COLO829 (cell line): ENCODE measurements at regions not wholly inside any gene's neighbourhood (a gene's known extent, or its start where the extent isn't known, plus 50 kb on each side); places are given as distances from the start of the nearest gene placed in this dataset.
"Not testable (repeated sequence)": the region's sequence is repeated elsewhere in the genome, so short reads cannot be mapped to it uniquely, and the experiment has no call there.

ENCODE experiments used
- DNase-seq: peaks from one replicate; pipeline ENCODE4 v3.0.0; 2012; ENCODE audit warnings: low spot score

DNA sequence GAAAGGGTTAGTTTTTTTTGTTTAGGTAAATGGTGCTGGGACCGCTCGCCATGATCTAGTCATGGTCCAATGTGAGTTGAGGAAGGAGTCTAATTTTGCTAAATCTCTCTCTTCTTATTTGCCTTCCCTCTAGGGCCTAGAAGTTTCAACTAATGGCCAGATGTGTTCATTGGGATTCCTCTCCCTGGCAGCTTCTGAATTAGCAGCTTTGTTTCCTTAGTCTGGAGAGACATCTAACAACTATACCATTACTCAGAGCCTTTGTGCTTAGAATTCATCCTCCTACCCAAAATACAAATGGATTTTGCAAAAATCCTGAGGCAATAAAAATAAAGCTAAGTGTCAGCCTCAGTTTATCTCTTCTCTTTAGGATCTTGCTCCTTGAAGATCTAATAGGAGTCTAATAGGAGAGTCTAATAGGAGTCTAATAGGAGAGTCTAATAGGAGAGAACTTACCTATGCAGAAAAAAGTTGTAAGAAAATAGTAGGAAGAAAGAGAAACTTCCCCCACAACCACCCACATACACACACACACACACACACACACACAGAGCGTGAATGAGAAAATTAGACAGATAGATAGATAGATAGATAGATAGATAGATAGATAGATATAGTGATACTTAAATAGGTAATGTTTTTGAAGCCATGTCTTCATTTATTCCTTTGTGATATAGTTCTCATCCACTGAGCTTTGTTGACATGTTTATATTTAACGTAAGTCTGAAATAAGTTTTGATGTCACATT, 980.5 kb upstream of the CNTN5 start:
- no peak for DNase-seq

DNA sequence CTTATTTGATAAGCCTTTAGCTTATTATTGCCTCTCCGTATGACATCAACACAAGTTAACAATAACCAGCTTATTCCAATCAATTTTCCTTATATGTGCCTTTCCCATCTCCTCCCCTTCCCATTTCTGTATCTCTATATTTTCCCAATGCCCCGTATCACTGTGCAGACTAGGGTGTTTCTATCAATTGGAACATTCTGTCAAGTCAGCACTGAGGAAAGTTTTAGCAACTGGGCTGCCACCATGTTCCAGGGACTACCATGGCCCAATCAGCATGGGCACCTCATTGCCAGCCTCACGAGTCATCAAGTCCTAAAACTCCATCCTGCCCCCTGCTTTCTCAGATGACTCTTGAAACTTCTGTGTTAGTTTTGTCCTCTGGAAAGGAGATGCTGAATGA, 973.1 kb upstream of the CNTN5 start:
- DNase-seq: no peak

DNA sequence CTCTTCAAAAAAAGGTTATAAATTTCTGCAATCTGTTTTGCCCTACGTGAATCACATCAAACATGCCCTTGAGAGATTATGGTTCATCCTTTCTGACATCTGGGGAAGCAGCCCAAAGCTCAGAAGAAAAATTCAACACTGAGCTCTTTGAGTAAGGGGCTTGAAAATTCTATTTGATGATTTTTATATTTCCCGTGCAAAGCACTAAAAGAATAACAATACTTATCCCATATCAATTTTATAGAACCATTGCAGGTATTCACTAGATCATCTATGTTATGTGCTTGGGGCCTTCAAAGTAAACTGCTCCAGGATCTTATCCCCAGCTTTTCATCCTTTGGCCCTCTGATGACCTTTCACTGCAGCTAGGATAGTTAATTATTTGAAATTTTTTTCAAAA, 966.9 kb upstream of the CNTN5 start:
- DNase-seq: no peak

DNA sequence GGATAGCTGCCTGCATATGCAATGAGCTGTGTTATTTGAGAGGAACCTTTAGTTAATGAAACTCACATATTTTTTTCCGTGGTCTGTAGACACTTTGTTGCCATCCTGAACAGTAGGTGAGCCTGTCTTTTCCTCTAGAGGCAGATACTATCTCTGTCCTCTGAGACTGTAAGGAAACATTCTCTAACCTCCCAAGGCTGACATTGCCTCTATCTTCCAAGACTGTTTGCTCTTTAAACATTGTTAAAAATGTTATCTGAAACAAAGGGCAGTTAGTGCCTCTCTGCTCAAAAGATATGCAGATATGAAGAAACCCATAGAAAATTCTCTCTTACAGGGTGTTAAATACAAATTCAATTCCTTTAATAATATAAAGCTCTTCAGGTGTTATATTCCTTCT, 963.8 kb upstream of the CNTN5 start:
- no peak for DNase-seq

DNA sequence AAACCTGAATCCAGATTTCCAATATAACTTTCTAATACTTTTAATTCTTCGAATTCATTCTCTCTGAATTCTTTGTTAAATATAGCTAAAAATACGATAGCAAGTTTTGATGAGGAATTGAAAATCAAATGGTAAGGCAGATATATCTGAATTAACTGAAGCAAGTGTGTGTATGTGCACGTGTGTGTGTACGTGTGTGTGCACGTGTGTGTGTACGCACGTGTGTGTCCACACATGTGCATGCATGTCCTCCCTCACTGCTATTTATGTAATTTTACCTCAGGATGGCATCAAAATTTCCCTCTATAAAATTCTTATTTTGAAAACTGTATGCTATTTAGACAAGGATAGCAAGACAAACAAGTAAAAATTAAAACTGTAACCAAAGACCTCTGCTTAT, 961.3 kb upstream of the CNTN5 start:
- DNase-seq: no peak

DNA sequence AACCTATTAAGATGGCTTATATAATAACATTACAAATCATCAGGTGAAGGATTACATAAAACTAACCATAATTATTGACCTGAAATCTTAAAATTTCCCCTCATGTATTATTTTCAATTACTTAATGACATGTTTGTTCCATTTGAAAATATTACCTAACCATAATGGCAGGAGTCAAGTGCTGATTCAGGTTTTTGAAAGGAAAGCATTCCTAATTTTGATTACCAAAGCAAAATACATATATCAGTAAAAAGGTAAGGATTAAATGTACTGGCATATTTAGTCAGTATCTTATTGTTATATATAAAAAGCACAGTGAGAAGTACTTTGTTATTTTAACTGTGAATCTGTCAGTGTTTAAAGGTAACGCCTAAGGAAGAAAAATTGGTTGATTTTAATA, 960.0 kb upstream of the CNTN5 start:
- DNase-seq: no peak

DNA sequence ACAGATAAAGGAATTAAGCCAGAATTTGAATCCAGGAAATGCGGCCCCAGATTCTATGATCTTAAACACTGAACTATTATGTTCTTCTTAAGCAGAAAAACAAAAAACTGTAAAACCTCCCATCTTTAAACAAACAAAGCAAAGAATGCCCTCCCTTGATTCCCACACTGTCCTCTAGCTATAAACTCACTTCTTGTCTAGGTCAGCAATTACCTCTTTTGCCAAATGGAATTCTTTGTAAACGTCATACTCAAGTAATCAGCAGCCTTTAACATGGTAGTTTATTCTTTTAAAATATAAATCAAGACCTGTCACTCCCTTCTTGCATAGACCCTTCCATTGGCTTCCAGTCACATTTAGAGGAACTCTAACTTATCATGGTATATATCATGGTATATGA, 958.9 kb upstream of the CNTN5 start:
- no peak for DNase-seq

DNA sequence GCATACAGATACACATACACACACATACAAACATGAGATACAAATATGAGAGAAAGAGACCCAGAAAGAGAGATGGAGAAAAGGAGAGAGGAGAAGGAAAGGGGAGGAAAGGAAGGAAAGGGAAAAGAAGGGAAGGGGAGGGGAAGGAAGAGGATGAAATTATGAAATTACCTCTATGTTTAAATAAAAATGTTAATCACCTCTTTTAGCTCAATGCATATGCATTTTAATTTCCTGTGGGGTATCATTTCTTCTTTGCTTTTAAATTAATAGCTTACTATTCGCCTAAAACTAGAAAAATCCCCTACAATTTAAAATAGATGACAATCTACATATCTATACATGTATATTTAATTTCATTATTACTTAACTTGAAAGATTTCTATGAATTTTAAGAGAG, 958.0 kb upstream of the CNTN5 start:
- DNase-seq: no peak

DNA sequence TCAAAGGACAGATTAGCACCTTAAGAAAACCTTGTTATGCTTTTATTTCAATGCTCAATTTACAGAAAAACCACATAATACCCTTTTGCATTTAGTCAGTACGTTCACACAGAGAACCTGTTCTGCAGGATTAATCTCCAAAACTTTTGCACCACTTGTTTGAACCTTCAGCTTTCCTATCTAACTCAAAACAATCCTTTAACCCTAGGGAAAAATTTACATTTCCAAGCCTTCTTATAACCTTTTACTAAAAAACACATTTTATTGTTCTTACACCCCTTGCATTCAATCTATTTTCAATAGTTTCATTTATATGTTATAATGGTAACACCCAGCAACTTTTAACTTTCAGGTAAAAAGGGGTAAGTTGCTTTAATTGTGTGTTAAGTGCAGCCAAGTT, 952.5 kb upstream of the CNTN5 start:
- DNase-seq: no peak

DNA sequence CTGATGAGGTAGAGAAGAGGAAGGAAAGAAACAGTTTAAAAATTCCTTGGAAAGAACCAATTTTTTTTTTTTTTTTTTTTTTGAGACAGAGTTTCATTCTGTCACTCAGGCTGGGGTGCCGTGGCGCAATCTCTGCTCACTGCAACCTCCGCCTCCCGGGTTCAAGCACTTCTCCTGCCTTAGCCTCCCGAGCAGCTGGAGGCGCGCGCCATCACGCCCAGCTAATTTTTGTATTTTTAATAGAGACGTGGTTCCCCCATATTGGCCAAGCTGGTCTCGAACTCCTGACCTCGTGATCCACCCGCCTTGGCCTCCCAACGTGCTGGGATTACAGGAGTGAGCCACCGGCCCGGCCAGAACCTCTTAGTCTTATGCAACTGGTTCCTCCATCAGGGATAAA, 951.6 kb upstream of the CNTN5 start:
- DNase-seq: not testable (repeated sequence)

DNA sequence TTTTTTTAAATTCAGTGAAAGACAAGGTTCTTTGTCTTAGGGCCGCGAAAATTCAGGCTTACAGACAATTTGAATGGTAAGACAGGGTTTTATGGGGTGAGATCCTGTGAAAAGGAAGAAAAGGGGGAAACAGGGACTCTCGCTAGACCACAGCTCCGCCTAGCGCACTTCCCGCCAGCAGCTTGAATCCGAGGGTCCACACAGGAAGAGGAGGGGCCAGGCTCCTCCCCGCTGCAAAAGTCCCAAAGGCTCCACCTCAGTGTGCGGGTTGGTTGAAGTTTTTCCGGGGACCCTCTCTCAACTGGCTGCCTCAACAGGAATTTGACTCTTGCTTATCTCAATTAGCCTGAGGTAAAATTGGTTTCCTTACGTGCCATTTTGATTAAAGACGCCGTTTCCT, 950.9 kb upstream of the CNTN5 start:
- no peak for DNase-seq

DNA sequence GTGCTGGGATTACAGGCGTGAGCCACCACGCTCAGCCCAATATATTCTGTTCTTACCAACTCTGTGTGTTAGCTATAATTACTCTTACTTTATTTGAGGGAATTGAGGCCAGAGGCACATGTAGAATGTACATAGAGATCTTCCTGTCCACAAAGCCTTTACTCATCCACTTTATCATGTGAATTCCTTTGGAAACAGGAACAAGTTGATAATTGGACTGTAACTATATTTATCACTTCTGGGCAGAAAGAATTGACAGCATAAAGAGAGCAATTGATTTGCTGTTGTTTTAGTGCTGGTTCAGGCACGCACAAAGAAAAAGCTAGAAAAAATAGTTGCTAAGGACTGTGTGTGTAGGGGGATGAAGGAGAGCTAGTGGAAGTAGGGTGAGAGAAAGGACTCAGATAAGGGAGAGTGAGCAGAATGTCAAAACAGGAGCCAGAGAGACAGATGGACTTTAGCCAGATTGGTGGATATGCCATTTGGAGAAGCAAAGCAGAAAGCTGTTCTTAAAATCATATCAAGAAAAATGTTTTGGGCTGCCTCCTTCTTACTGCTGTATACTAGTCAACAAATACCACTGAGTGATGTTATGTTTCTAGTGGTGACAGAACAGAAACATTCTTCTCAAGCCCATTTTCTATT, 929.8 kb upstream of the CNTN5 start:
- no peak for DNase-seq

DNA sequence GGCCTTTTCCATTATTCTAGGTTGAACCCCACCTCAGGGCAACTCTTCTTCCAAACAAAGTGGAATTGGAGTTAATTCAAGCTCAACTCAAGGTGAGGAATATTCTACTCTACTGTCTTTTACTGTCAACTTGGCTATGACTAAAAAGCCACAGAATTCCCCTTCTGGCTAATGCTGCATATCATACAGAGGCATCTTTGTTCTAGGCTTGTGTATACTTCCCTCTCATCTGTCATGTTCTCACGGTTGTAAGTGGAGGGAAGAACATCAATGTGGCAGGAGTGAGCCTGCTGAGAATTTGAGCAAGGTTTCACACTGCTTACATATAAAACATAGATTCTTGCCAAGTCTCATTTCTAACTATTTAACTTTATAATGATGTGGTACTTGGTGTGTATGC, 921.4 kb upstream of the CNTN5 start:
- DNase-seq: peak; percentile 3

DNA sequence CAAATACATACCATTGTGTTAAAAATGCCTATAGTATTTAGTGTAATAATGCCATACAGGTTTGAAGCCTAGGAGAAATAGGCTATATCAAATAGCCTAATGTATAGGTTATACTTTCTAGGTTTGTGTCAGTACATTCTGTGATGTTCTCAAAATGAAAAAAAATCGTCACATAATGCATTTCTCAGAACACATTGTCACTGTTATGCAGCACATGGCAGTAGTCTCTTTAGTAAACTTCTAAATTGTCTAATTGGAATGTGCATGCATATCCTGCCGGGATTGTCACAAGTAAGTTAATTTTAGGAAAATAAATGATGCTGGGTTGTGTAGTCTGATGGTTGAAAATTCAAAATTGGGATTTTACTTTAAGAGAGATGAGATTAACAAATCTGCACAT, 920.1 kb upstream of the CNTN5 start:
- DNase-seq: no peak

DNA sequence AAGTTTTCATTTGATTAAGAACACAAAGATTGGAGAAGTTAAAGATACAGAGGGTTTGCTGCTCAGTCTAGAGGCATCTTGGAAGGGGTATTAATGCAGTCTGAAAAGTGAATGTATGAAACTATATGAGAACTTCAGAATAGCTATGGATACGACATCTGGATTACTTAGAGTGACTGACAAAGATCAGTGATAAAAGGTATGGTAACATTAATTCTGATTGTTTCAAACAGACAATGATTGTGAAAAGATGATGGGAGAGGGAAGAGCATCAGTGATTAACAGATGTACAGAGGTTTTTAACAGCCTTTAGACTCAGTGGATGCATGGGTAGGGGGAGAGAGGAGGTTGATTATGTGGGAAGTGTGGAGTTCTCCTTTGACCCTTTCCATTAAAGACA, 919.4 kb upstream of the CNTN5 start:
- DNase-seq: no peak

DNA sequence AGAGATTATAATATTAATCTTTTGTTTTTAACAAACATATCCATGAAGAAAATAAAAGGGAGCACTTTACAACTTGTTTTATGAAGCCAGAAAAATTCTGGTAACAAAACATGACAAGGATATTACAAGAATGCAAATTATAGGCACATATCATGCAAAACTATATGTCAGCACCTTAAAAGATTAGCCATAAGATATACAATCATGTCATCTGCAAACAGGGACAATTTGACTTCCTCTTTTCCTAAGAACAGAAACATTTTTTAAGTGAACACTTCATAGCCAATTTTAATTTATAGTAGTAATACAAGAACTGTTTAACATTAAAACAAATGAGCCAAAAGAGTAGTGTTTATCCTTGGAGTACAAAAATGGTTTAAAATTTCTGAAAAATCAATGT, 916.5 kb upstream of the CNTN5 start:
- DNase-seq: no peak

DNA sequence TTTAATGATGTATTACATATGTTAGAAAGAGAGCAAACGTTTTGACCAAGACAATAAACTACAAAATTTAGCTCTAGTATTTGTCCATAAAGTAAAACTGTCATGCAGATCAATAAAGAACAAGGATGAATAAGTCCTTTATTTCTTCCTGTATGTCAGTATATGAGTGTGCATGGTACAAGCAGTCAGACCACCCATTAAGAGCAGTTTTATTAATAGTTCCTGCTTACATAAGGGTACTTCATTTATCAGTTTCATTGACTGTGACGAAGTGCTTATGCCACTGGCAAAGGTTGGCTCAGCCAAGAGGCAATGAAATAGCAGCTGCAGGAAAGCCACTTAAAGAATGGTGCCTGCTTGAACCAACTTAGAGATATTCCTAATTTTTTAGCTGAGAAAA, 913.0 kb upstream of the CNTN5 start:
- DNase-seq: no peak

DNA sequence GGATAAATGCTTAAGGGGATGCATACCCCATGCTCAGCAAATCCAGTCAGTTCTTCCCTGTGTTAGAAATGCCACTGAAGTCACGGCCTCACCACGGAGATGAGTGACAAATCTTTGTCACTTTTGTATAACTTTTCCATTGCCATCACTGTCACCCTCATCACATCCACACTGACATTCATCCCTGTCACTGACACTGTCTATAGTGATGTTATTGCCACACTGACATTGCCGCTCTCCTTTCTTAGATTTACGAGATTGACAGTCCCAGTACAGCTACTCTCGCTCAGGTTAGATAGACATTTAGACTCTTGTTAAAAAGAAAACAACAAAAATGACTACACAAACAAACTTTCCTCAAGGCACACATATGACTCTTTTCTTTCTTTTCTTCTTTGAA, 910.7 kb upstream of the CNTN5 start:
- DNase-seq: no peak

DNA sequence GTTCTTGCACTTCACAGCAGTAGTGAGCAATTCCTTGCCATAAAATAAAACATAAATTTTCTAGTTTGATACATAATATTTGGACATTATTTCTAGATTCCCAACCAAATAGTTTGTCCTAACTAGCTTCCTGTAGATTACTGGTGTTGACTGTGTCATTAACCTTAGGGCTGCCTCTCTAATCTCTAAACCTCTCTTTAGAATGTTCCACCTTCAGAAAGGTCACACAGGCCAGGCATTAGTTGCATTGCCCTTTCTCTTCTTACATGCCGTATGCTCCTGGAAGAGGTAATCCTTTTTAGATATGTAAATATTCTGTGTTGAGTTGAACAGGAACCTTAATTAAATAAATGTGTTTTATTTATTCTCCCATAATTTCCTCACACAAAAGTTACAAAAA, 904.9 kb upstream of the CNTN5 start:
- DNase-seq: no peak

DNA sequence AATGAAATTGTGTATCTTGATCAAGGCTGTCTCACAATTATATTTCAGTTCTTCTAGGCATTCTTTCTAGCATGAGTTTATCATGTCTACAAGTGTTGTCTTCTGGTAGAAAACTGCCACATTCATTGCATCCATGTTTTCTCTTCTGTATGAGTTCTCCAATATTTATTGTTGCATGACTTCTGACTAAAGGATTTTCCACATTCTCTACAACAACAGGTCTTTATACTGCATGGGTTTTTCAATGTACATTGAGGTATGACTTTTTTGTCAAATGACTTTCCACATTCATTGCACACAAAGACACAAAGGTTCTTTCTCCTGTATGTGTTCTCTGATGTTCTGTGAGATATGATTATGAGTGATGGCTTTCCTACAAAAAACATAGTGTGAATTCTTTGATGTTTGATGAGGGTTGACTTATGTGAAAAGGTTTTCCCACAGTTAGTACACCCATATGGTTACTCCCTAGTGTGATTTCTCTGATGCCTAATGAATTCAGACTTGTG, 890.6 kb upstream of the CNTN5 start:
- no peak for DNase-seq

DNA sequence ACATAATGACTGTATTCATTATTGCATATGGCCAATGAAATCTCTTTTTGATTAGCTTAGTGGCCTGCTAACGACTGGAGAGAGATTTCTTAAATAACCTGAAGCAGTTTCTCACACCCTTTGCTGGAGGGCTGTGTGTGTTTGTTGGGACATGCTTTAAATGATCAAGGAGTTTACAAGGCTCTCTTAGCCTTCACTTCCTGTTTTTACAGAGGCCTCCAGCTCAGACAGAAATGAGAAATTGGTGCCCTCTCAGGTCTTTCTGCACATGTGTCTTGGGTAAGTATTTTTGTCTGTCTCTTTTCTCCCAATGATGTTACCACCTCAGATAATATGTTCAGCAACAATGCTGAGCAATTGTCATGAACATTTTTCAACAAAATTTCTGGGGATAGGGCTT, 884.4 kb upstream of the CNTN5 start:
- DNase-seq: no peak

DNA sequence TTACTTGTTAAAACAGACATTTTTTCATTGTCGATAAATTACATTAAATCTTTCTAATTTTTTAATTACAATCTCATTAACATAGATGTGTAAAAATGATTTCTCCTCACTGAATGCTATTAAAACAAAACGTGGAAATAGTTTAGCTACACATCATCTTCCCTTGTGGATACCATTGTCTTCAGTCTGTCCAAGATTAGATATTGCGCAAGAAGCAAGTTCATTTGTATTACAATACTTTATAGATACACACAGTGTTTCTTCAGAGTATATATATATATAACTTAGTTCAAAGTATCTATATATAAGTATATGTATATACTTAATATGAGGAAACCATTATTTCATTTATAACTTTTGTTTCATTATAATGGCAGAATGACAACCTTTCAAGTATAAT, 883.3 kb upstream of the CNTN5 start:
- DNase-seq: no peak

DNA sequence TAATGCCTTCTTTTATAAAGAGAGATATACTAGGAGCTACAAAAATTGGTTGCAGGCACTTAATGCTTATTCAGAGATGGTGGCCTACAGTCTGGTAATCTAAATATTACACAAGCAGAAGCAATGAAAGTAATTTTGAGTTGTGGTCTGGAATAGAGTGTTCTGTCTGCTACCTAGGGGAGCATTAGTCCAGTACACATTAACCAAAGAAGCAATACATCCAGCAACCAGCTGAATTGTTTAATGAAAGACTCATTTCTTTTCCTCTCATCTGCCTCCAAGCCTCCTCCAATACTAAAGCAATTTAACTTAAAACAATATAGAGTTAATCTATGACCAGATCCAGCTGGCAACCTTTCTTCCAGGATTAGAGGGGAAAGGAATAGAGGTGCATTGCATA, 877.1 kb upstream of the CNTN5 start:
- DNase-seq: no peak

DNA sequence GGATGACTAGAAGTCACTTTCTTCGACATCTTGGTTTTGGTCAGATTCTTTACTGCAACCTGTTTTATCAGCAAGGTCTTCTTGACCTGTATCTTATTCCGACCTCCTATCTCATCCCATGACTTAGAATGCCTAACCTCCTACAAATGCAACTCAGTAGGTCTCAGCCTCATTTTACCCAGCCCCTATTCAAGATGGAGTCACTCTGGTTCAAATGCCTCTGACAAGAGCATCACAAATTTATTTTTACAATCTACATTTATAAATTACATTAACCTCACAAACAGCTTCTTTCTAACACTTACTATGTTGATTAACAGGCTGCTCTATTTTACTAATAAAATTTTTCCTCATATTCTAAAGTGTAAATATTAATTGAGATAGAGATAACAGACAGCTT, 867.0 kb upstream of the CNTN5 start:
- DNase-seq: no peak
